A549 (cell line): ENCODE measurements at regions not wholly inside any gene's neighbourhood (a gene's known extent, or its start where the extent isn't known, plus 50 kb on each side); places are given as distances from the start of the nearest gene placed in this dataset.

Experiments
- BHLHE40 ChIP-seq: IDR thresholded peaks from 2 replicates; pipeline ENCODE4 v1.6.1; 2012; ENCODE audit warnings: low read depth, low read length, inconsistent platforms
- CBX2 ChIP-seq: fragments of 200-600 bp; sonication (generic); IDR thresholded peaks from 2 replicates; pipeline ENCODE4 v1.6.1; 2016; ENCODE audit warnings: low read depth, mild to moderate bottlenecking, borderline replicate concordance
- CEBPB ChIP-seq, 2 experiments: fragments of >200 bp in 1 of 2; sonication (Bioruptor Twin) in 1 of 2; formaldehyde crosslinking in 1 of 2; IDR thresholded peaks; 2 replicates each; pipeline ENCODE4 v1.6.1; 2012 to 2016
- EP300 ChIP-seq, 2 experiments: fragments of >200 bp; sonication (Bioruptor Twin); formaldehyde crosslinking; IDR thresholded peaks; 2 replicates in 1 of 2; 3 replicates in 1 of 2; pipeline ENCODE4 v1.6.1; 2016 to 2017
- FOSL2 ChIP-seq, 2 experiments: fragments of 450-650 bp in 1 of 2; fragments of >200 bp in 1 of 2; sonication (Bioruptor Twin) in 1 of 2; formaldehyde crosslinking; IDR thresholded peaks; 2 replicates each; pipeline versions ENCODE4 v1.5.0 to v1.6.1; 2016 to 2020; ENCODE audit warnings: mild to moderate bottlenecking in 1 of 2, moderate library complexity in 1 of 2
- MAZ ChIP-seq: fragments of 150-350 bp; IDR thresholded peaks from 2 replicates; pipeline ENCODE4 v1.6.1; 2014; ENCODE audit warnings: antibody characterized with exemption, low read depth, low read length, borderline replicate concordance
- NR3C1 ChIP-seq: fragments of >200 bp; sonication (Bioruptor Twin); formaldehyde crosslinking; IDR thresholded peaks from 3 replicates; pipeline ENCODE4 v1.6.1; 2017
- PBX3 ChIP-seq: IDR thresholded peaks from 2 replicates; pipeline ENCODE4 v1.6.1; 2012
- POLR2A ChIP-seq: IDR thresholded peaks from 2 replicates; pipeline ENCODE4 v1.6.1; 2012; ENCODE audit warnings: mild to moderate bottlenecking, low read length
- RCOR1 ChIP-seq: fragments of 150-350 bp; IDR thresholded peaks from 2 replicates; pipeline ENCODE4 v1.6.1; 2014; ENCODE audit warnings: antibody characterized with exemption, low read length, low read depth
- USF2 ChIP-seq: fragments of 450-650 bp; IDR thresholded peaks from 2 replicates; pipeline ENCODE4 v1.6.1; 2014; ENCODE audit warnings: antibody characterized with exemption
- TF ChIP-seq, protein P1 (sequence below): fragments of >200 bp; sonication (Bioruptor Twin); formaldehyde crosslinking; IDR thresholded peaks from 3 replicates; pipeline ENCODE4 v1.5.1; 2016

- TF ChIP-seq, protein P1, sequence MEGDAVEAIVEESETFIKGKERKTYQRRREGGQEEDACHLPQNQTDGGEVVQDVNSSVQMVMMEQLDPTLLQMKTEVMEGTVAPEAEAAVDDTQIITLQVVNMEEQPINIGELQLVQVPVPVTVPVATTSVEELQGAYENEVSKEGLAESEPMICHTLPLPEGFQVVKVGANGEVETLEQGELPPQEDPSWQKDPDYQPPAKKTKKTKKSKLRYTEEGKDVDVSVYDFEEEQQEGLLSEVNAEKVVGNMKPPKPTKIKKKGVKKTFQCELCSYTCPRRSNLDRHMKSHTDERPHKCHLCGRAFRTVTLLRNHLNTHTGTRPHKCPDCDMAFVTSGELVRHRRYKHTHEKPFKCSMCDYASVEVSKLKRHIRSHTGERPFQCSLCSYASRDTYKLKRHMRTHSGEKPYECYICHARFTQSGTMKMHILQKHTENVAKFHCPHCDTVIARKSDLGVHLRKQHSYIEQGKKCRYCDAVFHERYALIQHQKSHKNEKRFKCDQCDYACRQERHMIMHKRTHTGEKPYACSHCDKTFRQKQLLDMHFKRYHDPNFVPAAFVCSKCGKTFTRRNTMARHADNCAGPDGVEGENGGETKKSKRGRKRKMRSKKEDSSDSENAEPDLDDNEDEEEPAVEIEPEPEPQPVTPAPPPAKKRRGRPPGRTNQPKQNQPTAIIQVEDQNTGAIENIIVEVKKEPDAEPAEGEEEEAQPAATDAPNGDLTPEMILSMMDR: peak; percentile 34; the same call in 1 of the 3 replicates
- TF ChIP-seq CBX2 (no peak), NR3C1 (no peak), POLR2A (no peak), USF2 (no peak), EP300 (IDR thresholded peaks at IDR 0.05) (peak in 1 of 2 experiments; percentile 40; a peak in 1 of 5 replicates), RCOR1 (no peak), CEBPB (IDR thresholded peaks at IDR 0.05) (0 out of 4 replicates have a peak, but pooled peaks of 1 of the 2 experiments have one; percentile 13), MAZ (no peak), BHLHE40 (no peak), PBX3 (no peak), FOSL2 (IDR thresholded peaks at IDR 0.05) (no peak), FOSL2 (CRISPR knock-in tag; IDR thresholded peaks at IDR 0.05) (no peak)
Observed at GRCh38 chr2:150188177-150188576, 299.3 kb downstream of the RND3 start.
